Vagina (tissue), 2 donors: ENCODE measurements at regions not wholly inside any gene's neighbourhood (a gene's known extent, or its start where the extent isn't known, plus 50 kb on each side); places are given as distances from the start of the nearest gene placed in this dataset.

Experiments
- DNase-seq, 2 donors: peaks; one replicate each; pipeline ENCODE4 v3.0.0-alpha.2; 2017; ENCODE audit errors: extremely low spot score in 2 of 2
- H3K27ac ChIP-seq: fragments of 200-600 bp; sonication (generic); one replicate; pipeline ENCODE4 v1.5.1; 2019
- H3K27me3 ChIP-seq: fragments of 200-600 bp; sonication (generic); one replicate; pipeline ENCODE4 v1.5.1; 2019
- H3K36me3 ChIP-seq, 2 donors: fragments of 200-600 bp; sonication (generic); one replicate each; pipeline ENCODE4 v1.5.1; 2017 to 2019
- H3K4me1 ChIP-seq: fragments of 200-600 bp; sonication (generic); one replicate; pipeline ENCODE4 v1.5.1; 2019
- H3K4me3 ChIP-seq, 2 donors: fragments of 200-600 bp; sonication (generic); 1 replicate in 1 of 2; 2 replicates in 1 of 2; pipeline ENCODE4 v1.5.1; 2016 to 2019
- H3K9me3 ChIP-seq: fragments of 200-600 bp; sonication (generic); one replicate; pipeline ENCODE4 v1.5.1; 2019
- POLR2A ChIP-seq, 2 donors: fragments of 450-650 bp; IDR thresholded peaks; one replicate each; pipeline ENCODE4 v1.6.1; 2017; ENCODE audit warnings: antibody characterized with exemption in 2 of 2, mild to moderate bottlenecking in 2 of 2, moderate library complexity in 2 of 2
- POLR2AphosphoS5 ChIP-seq, 2 donors: sonication (generic); formaldehyde crosslinking; IDR thresholded peaks; one replicate each; pipeline ENCODE4 v1.9.0; 2017; ENCODE audit warnings: antibody characterized with exemption in 2 of 2, mild to moderate bottlenecking in 2 of 2, low read depth in 1 of 2; ENCODE audit not compliant: insufficient read depth in 1 of 2
- intact Hi-C: fragments of 100-400 bp; cut with DNase I; formaldehyde crosslinking; loops from one replicate; pipeline ENCODE4 v1.15.1; 2023
- TF ChIP-seq, protein P1 (sequence below), 3 experiments: fragments of 450-650 bp in 2 of 3; fragments of 200-600 bp in 1 of 3; sonication (generic) in 1 of 3; IDR thresholded peaks; one replicate each; pipeline ENCODE4 v1.5.1; 2017 to 2019; ENCODE audit warnings: antibody characterized with exemption in 3 of 3, mild to moderate bottlenecking in 2 of 3, moderate library complexity in 2 of 3

DNA sequence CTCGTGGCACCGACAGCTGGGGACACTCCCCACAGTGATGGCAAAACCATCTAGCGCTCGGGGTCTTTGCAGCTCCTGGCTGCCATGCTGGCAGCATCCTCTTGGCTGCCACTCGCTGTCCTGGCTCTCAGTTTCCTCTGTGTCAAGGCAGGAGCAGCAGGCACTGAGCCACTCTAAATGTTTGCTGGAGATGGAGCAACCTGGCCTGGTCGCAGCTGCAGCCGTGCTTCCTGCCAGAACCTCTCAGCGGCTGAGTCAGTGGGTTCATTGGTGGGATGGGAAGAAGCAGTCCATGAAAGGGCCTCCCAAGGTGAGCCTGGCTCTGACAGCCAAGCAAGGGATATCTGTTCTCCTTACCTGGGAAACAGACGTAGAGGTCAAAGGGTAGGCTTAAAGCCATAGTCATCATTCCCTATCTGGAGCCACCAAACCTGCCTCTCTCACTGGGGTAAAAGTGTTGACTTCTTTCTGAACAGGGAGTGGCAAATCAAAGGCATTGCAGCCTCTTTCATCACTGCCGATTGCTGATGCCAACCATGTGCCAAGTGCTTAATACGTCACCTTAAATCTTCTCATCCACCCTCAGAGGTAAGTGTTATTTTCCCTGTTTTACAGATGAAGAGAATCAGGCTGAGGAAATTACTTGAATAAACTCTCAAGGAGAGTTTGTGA lies 304.8 kb upstream of the ZNF462 start:
- H3K36me3 ChIP-seq, result no peaks in the 10 kb centered on the region
- DNase-seq, result no peak
- H3K27ac ChIP-seq, result no peak overlapping the region
- H3K4me1 ChIP-seq, result no peaks in the 10 kb centered on the region
- no peaks in the 10 kb centered on the region for H3K27me3 ChIP-seq
- no peaks in the 10 kb centered on the region for H3K9me3 ChIP-seq
- intact Hi-C loops, result no loop called here
- TF ChIP-seq POLR2AphosphoS5 (IDR thresholded peaks at IDR 0.05; ENCODE audit: insufficient read depth in 1 of 2, low read depth in 1 of 2), result no peak
- TF ChIP-seq POLR2A (IDR thresholded peaks at IDR 0.05), result no peak
- TF ChIP-seq, protein P1, sequence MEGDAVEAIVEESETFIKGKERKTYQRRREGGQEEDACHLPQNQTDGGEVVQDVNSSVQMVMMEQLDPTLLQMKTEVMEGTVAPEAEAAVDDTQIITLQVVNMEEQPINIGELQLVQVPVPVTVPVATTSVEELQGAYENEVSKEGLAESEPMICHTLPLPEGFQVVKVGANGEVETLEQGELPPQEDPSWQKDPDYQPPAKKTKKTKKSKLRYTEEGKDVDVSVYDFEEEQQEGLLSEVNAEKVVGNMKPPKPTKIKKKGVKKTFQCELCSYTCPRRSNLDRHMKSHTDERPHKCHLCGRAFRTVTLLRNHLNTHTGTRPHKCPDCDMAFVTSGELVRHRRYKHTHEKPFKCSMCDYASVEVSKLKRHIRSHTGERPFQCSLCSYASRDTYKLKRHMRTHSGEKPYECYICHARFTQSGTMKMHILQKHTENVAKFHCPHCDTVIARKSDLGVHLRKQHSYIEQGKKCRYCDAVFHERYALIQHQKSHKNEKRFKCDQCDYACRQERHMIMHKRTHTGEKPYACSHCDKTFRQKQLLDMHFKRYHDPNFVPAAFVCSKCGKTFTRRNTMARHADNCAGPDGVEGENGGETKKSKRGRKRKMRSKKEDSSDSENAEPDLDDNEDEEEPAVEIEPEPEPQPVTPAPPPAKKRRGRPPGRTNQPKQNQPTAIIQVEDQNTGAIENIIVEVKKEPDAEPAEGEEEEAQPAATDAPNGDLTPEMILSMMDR (IDR thresholded peaks at IDR 0.05), result no peak
- H3K4me3 ChIP-seq, result no peak overlapping the region

DNA sequence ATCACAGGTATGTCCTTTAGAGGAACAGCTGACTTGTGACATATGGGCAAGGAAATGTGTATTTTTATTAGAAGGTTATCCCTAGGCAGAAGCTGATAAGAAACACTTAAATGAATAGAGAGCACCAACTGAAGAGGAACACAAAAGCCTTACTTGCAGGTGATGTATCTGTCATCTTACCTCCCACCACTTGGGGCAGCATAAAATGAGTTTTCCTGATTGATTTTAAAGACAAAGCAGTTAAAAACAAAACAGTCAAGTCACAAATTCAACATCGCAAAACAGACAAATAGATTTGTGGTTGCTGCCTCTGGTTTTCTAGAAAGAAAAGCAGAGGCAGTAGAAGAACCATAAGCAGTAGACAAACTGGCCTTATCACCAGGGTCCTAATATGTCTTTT lies 302.4 kb upstream of the ZNF462 start:
- intact Hi-C loops, result no loop called here
- no peaks in the 10 kb centered on the region for H3K36me3 ChIP-seq
- H3K4me3 ChIP-seq, result no peak overlapping the region
- no peaks in the 10 kb centered on the region for H3K27me3 ChIP-seq
- H3K4me1 ChIP-seq, result no peaks in the 10 kb centered on the region
- no peaks in the 10 kb centered on the region for H3K9me3 ChIP-seq
- TF ChIP-seq, protein P1 (IDR thresholded peaks at IDR 0.05), result no peak
- TF ChIP-seq POLR2A (IDR thresholded peaks at IDR 0.05) (no peak), POLR2AphosphoS5 (IDR thresholded peaks at IDR 0.05; ENCODE audit: insufficient read depth in 1 of 2, low read depth in 1 of 2) (no peak)
- no peak overlapping the region for H3K27ac ChIP-seq
- DNase-seq, result no peak

DNA sequence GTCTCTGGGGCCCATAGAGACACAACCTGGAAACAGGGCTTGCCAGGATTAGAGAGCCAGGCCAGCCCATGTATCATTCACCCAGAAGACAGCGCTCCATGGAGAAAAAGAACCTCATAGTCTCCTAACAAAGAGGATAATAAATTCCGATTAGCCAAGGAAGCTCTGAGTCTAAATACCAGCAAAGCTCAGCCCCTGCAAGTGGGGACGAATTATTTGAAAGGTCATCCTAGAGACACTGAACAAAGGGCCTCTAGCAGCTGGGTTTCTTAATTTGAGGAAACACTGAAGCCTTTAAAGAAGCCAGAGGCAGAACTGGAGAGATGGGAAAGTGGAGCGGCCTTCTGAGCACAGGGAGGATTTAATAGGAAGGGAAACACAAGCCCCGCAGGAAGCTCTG lies 287.1 kb upstream of the ZNF462 start:
- no peaks in the 10 kb centered on the region for H3K27me3 ChIP-seq
- no peaks in the 10 kb centered on the region for H3K9me3 ChIP-seq
- no peak overlapping the region for H3K27ac ChIP-seq
- no peaks in the 10 kb centered on the region for H3K36me3 ChIP-seq
- intact Hi-C loops, result no loop called here
- no peak for DNase-seq
- no peaks in the 10 kb centered on the region for H3K4me1 ChIP-seq
- no peak overlapping the region for H3K4me3 ChIP-seq
- TF ChIP-seq POLR2AphosphoS5 (IDR thresholded peaks at IDR 0.05; ENCODE audit: insufficient read depth in 1 of 2, low read depth in 1 of 2) (no peak), POLR2A (IDR thresholded peaks at IDR 0.05) (no peak)
- TF ChIP-seq, protein P1 (IDR thresholded peaks at IDR 0.05), result no peak

DNA sequence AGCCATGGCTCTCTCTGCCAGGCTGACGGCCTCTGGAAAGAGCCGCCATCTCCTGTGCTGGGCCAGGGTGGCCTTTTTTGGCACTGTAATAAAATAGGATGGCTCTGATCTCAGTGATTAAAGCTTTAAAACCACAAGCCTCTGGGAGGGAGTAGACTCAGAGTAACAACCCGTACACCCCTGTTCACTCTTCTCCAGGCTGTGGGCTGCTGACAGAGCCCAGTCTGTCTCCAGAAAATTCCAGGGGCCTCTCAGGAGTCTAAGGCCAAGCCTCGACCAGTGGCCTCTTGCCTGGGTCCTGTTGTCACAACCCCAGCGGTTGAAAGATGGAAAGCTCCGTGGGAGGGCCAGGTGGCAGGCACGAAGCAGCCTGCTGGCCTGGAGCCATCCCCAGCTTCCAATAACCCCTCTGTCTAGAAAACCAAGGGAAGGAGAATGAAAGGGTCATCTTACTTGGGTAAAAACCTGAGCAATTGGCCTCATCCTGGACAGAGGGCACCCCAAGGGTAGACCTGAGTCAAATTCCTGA lies 286.7 kb upstream of the ZNF462 start:
- H3K27ac ChIP-seq, result no peak overlapping the region
- no peak overlapping the region for H3K4me3 ChIP-seq
- H3K4me1 ChIP-seq, result no peaks in the 10 kb centered on the region
- TF ChIP-seq POLR2AphosphoS5 (IDR thresholded peaks at IDR 0.05; ENCODE audit: insufficient read depth in 1 of 2, low read depth in 1 of 2), result no peak
- TF ChIP-seq POLR2A (IDR thresholded peaks at IDR 0.05), result no peak
- H3K9me3 ChIP-seq, result no peaks in the 10 kb centered on the region
- DNase-seq, result no peak
- intact Hi-C loops, result no loop called here
- H3K27me3 ChIP-seq, result no peaks in the 10 kb centered on the region
- H3K36me3 ChIP-seq, result no peaks in the 10 kb centered on the region

DNA sequence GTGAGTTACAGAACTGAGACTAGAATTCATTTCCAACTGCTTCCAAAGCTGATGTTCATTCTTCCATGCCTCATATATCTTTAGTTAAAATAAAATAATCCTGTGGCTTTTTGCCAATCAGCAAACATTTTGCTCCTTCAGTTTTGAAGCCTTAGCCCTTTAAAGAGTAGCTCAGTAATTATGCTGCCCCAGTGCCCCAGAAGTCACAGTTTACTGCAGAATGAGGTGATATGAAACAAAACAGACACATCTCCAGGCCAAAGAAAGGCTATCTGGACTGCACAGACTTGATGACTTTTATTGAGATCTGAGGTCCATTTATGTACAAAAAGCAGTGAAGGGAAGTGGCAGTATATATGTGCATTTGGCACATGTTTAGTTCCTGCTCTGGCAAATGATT lies 285.8 kb upstream of the ZNF462 start:
- no peak for TF ChIP-seq POLR2AphosphoS5 (IDR thresholded peaks at IDR 0.05; ENCODE audit: insufficient read depth in 1 of 2, low read depth in 1 of 2)
- TF ChIP-seq POLR2A (IDR thresholded peaks at IDR 0.05), result no peak
- TF ChIP-seq, protein P1 (IDR thresholded peaks at IDR 0.05), result no peak
- Histone ChIP-seq H3K4me1 (no peaks in the 10 kb centered on the region), H3K36me3 (no peaks in the 10 kb centered on the region), H3K4me3 (no peak overlapping the region), H3K27me3 (no peaks in the 10 kb centered on the region), H3K9me3 (no peaks in the 10 kb centered on the region), H3K27ac (no peak overlapping the region)
- no peak for DNase-seq
- intact Hi-C loops, result no loop called here
